MCF 10A (cell line): ENCODE measurements at regions not wholly inside any gene's neighbourhood (a gene's known extent, or its start where the extent isn't known, plus 50 kb on each side); places are given as distances from the start of the nearest gene placed in this dataset.
"Not testable (repeated sequence)": the region's sequence is repeated elsewhere in the genome, so short reads cannot be mapped to it uniquely, and the experiment has no call there.

Experiments used
- BruUV-seq: library from RNA; stranded (reverse); fragments of 400-500 nt; replicated peaks from 2 replicates; lab custom pipeline; 2021; lab: Mats Ljungman, UMichigan
- CTCF ChIA-PET: fragments of 300-600 bp; sonication (Branson Sonifier 250); formaldehyde crosslinking; extraction: SDS; loops from one replicate; lab custom pipeline; 2021; ENCODE audit warnings: antibody characterized with exemption, inconsistent platforms; lab: Yijun Ruan, JAX
- POLR2A ChIA-PET: fragments of 300-600, 350-650 bp; sonication (Branson Sonifier 250); formaldehyde crosslinking; extraction: SDS; loops from one replicate; lab custom pipeline; 2020; ENCODE audit warnings: antibody characterized with exemption, inconsistent platforms; lab: Yijun Ruan, JAX
- DNase-seq: peaks from one replicate; pipeline ENCODE4 v3.0.0-alpha.2; 2018; ENCODE audit not compliant: unreplicated experiment
- H3K27ac Mint-ChIP-seq: one replicate; pipeline ENCODE4 v1.8.0; 2022; ENCODE audit warnings: mild to moderate bottlenecking, low read depth, mixed read lengths; ENCODE audit not compliant: unreplicated experiment
- H3K27me3 Mint-ChIP-seq: one replicate; pipeline ENCODE4 v1.8.0; 2022; ENCODE audit warnings: mixed read lengths; ENCODE audit not compliant: insufficient read depth, unreplicated experiment
- H3K36me3 Mint-ChIP-seq: one replicate; pipeline ENCODE4 v1.8.0; 2022; ENCODE audit warnings: mild to moderate bottlenecking, moderate library complexity, mixed read lengths; ENCODE audit not compliant: insufficient read depth, unreplicated experiment
- H3K4me1 Mint-ChIP-seq: one replicate; pipeline ENCODE4 v1.8.0; 2022; ENCODE audit warnings: mixed read lengths; ENCODE audit not compliant: insufficient read depth, unreplicated experiment
- H3K4me3 Mint-ChIP-seq: one replicate; pipeline ENCODE4 v1.8.0; 2022; ENCODE audit warnings: mild to moderate bottlenecking, moderate library complexity, mixed read lengths; ENCODE audit not compliant: unreplicated experiment
- H3K9me3 Mint-ChIP-seq: one replicate; pipeline ENCODE4 v1.8.0; 2022; ENCODE audit warnings: mixed read lengths; ENCODE audit not compliant: unreplicated experiment
- CTCF ChIP-seq: fragments of 200-600 bp; IDR thresholded peaks from one replicate; pipeline ENCODE4 v1.8.0; 2022; ENCODE audit warnings: antibody characterized with exemption, mild to moderate bottlenecking; ENCODE audit not compliant: unreplicated experiment
- intact Hi-C: fragments of 100-400 bp; cut with micrococcal nuclease; formaldehyde crosslinking; loops from 2 replicates; pipeline ENCODE4 v1.14.1; 2022

- Mint-ChIP-seq H3K9me3 (peaks cover 5% of the 10 kb centered on the region), H3K4me3 (no peak overlapping the region), H3K27me3 (no peaks in the 10 kb centered on the region), H3K4me1 (no peaks in the 10 kb centered on the region), H3K27ac (no peak overlapping the region), H3K36me3 (no peaks in the 10 kb centered on the region)
- DNase-seq, result peak; percentile 44
- ChIA-PET POLR2A (no interaction called here), CTCF (interaction anchor here (0.5 to 2.6 kb wide), 29 partner anchors 9 to 1559 kb away, joined by 3 to 15 read pairs (median 3); no protein-coding TSS in a partner anchor)
- intact Hi-C loops, result no loop called here
- BruUV-seq, result no TSS peak
- TF ChIP-seq CTCF, result peak; percentile 36
Observed at GRCh38 chrX:65451663-65452062, 82.9 kb downstream of the LAS1L start.

- H3K4me3 Mint-ChIP-seq, result no peak overlapping the region
- peaks cover 5% of the 10 kb centered on the region for H3K36me3 Mint-ChIP-seq
- BruUV-seq, result no TSS peak
- POLR2A ChIA-PET, result no interaction called here
- H3K9me3 Mint-ChIP-seq, result peaks cover 17% of the 10 kb centered on the region
- no peak for TF ChIP-seq CTCF
- H3K27me3 Mint-ChIP-seq, result no peaks in the 10 kb centered on the region
- no peaks in the 10 kb centered on the region for H3K4me1 Mint-ChIP-seq
- DNase-seq, result no peak
- intact Hi-C loops, result no loop called here
- H3K27ac Mint-ChIP-seq, result no peak overlapping the region
- CTCF ChIA-PET, result interaction anchor here (0.7 kb wide), 1 partner anchor 29 kb away, joined by 3 read pairs; no protein-coding TSS in a partner anchor
Observed at GRCh38 chrX:65420154-65420553, 114.4 kb downstream of the LAS1L start.

- POLR2A ChIA-PET, H3K27me3 Mint-ChIP-seq, DNase-seq, H3K4me3 Mint-ChIP-seq, intact Hi-C loops, H3K27ac Mint-ChIP-seq, H3K4me1 Mint-ChIP-seq, H3K9me3 Mint-ChIP-seq, H3K36me3 Mint-ChIP-seq, CTCF ChIA-PET, BruUV-seq: not testable (repeated sequence)
Observed at GRCh38 chrX:65407662-65408061, 126.9 kb downstream of the LAS1L start.

- H3K27ac Mint-ChIP-seq, result no peak overlapping the region
- no peaks in the 10 kb centered on the region for H3K27me3 Mint-ChIP-seq
- peaks cover 9% of the 10 kb centered on the region for H3K9me3 Mint-ChIP-seq
- ChIA-PET CTCF (no interaction called here), POLR2A (no interaction called here)
- no peak overlapping the region for H3K4me3 Mint-ChIP-seq
- no TSS peak for BruUV-seq
- no peak for TF ChIP-seq CTCF
- no peaks in the 10 kb centered on the region for H3K36me3 Mint-ChIP-seq
- DNase-seq, result no peak
- intact Hi-C loops, result no loop called here
- H3K4me1 Mint-ChIP-seq, result no peaks in the 10 kb centered on the region
Observed at GRCh38 chrX:65407157-65407626, 127.4 kb downstream of the LAS1L start.

GRCh38 chrX:65406532-65406931 lies 128.1 kb downstream of the LAS1L start:
- H3K36me3 Mint-ChIP-seq, result no peaks in the 10 kb centered on the region
- H3K4me3 Mint-ChIP-seq, result no peak overlapping the region
- H3K9me3 Mint-ChIP-seq, result peaks cover 9% of the 10 kb centered on the region
- POLR2A ChIA-PET, result no interaction called here
- BruUV-seq, result no TSS peak
- intact Hi-C loops, result no loop called here
- CTCF ChIA-PET, result no interaction called here
- TF ChIP-seq CTCF, result no peak
- H3K27ac Mint-ChIP-seq, result no peak overlapping the region
- H3K27me3 Mint-ChIP-seq, result no peaks in the 10 kb centered on the region
- DNase-seq, result no peak
- H3K4me1 Mint-ChIP-seq, result no peaks in the 10 kb centered on the region
